HFFc6 (cell line): ENCODE measurements at regions not wholly inside any gene's neighbourhood (a gene's known extent, or its start where the extent isn't known, plus 50 kb on each side); places are given as distances from the start of the nearest gene placed in this dataset.
A peak's percentile ranks its signal among the peaks of the same experiment; 100 is the strongest.
"Not testable (repeated sequence)": the region's sequence is repeated elsewhere in the genome, so short reads cannot be mapped to it uniquely, and the experiment has no call there.

Experiments used
- DNase-seq: peaks from one replicate; pipeline ENCODE4 v3.0.0-alpha.2; 2018
- H3K27ac Mint-ChIP-seq: 2 replicates; pipeline ENCODE4 v1.8.0; 2020; ENCODE audit warnings: mild to moderate bottlenecking, mixed read lengths
- H3K27me3 Mint-ChIP-seq: 2 replicates; pipeline ENCODE4 v1.8.0; 2021; ENCODE audit warnings: mild to moderate bottlenecking, moderate library complexity, mixed read lengths; ENCODE audit not compliant: insufficient read depth
- H3K36me3 Mint-ChIP-seq: 2 replicates; pipeline ENCODE4 v1.8.0; 2021; ENCODE audit warnings: low read depth, mixed read lengths
- H3K4me1 Mint-ChIP-seq: 2 replicates; pipeline ENCODE4 v1.8.0; 2020; ENCODE audit warnings: low read depth, mixed read lengths
- H3K4me3 Mint-ChIP-seq: 2 replicates; pipeline ENCODE4 v1.8.0; 2020; ENCODE audit warnings: mild to moderate bottlenecking, moderate library complexity, mixed read lengths
- H3K9me3 Mint-ChIP-seq: 2 replicates; pipeline ENCODE4 v1.8.0; 2020; ENCODE audit warnings: mild to moderate bottlenecking, mixed read lengths
- CTCF ChIP-seq: fragments of 200-600 bp; sonication (generic); IDR thresholded peaks from 2 replicates; pipeline ENCODE4 v1.5.0; 2021; ENCODE audit warnings: antibody characterized with exemption, mild to moderate bottlenecking

GRCh38 chrX:71822314-71822713 lies 59.2 kb downstream of the CXorf49B start:
- peaks cover 14% of the 10 kb centered on the region for H3K27me3 Mint-ChIP-seq
- not testable (repeated sequence) for DNase-seq

GRCh38 chrX:71823391-71824057 lies 60.4 kb downstream of the CXorf49B start:
- no peak overlapping the region for H3K27ac Mint-ChIP-seq
- no peak overlapping the region for H3K4me3 Mint-ChIP-seq
- no peaks in the 10 kb centered on the region for H3K36me3 Mint-ChIP-seq
- TF ChIP-seq CTCF, result no peak
- no peak for DNase-seq
- H3K27me3 Mint-ChIP-seq, result peaks cover 11% of the 10 kb centered on the region
- no peaks in the 10 kb centered on the region; the same call in 1 of the 2 replicates for H3K9me3 Mint-ChIP-seq
- no peaks in the 10 kb centered on the region for H3K4me1 Mint-ChIP-seq

More at GRCh38 chrX:71822314-71822713, 59.2 kb downstream of the CXorf49B start:
- not testable (repeated sequence) for H3K4me3 Mint-ChIP-seq, H3K36me3 Mint-ChIP-seq, H3K4me1 Mint-ChIP-seq, H3K9me3 Mint-ChIP-seq, H3K27ac Mint-ChIP-seq

GRCh38 chrX:71828086-71828485 lies 64.9 kb downstream of the CXorf49B start:
- no peaks in the 10 kb centered on the region for H3K4me1 Mint-ChIP-seq
- no peaks in the 10 kb centered on the region; the same call in 1 of the 2 replicates for H3K9me3 Mint-ChIP-seq
- no peak for DNase-seq
- H3K27me3 Mint-ChIP-seq, result peaks cover 10% of the 10 kb centered on the region
- H3K4me3 Mint-ChIP-seq, result no peak overlapping the region
- no peak for TF ChIP-seq CTCF
- no peak overlapping the region for H3K27ac Mint-ChIP-seq
- no peaks in the 10 kb centered on the region for H3K36me3 Mint-ChIP-seq

- not testable (repeated sequence) for H3K4me1 Mint-ChIP-seq, DNase-seq, H3K9me3 Mint-ChIP-seq, H3K36me3 Mint-ChIP-seq, H3K27me3 Mint-ChIP-seq, H3K4me3 Mint-ChIP-seq, H3K27ac Mint-ChIP-seq
Measured at GRCh38 chrX:71838092-71838491, 72.6 kb upstream of the NHSL2 start.

- no peak for TF ChIP-seq CTCF
- DNase-seq, result peak; percentile 22
- no peaks in the 10 kb centered on the region for H3K36me3 Mint-ChIP-seq
- H3K9me3 Mint-ChIP-seq, result no peaks in the 10 kb centered on the region
- peaks cover 8% of the 10 kb centered on the region for H3K4me1 Mint-ChIP-seq
- H3K27me3 Mint-ChIP-seq, result peaks cover 6% of the 10 kb centered on the region; the same call in 1 of the 2 replicates
- H3K4me3 Mint-ChIP-seq, result no peak overlapping the region
- H3K27ac Mint-ChIP-seq, result no peak overlapping the region
Measured at GRCh38 chrX:71846429-71846828, 64.2 kb upstream of the NHSL2 start.

GRCh38 chrX:71852182-71852581 lies 58.5 kb upstream of the NHSL2 start:
- Mint-ChIP-seq H3K4me3 (no peak overlapping the region), H3K27me3 (peaks cover 8% of the 10 kb centered on the region), H3K4me1 (no peaks in the 10 kb centered on the region), H3K9me3 (no peaks in the 10 kb centered on the region), H3K36me3 (no peaks in the 10 kb centered on the region), H3K27ac (no peak overlapping the region)
- no peak for DNase-seq
- no peak for TF ChIP-seq CTCF
